GM12875 (cell line): ENCODE measurements at regions not wholly inside any gene's neighbourhood (a gene's known extent, or its start where the extent isn't known, plus 50 kb on each side); places are given as distances from the start of the nearest gene placed in this dataset.

Experiments
- H3K4me3 ChIP-seq: one replicate; pipeline ENCODE4 v1.5.1; 2011; ENCODE audit warnings: low read depth, low read length, control low read depth
- TF ChIP-seq, protein P1 (sequence below): IDR thresholded peaks from 2 replicates; pipeline ENCODE4 v1.5.1; 2011; ENCODE audit warnings: low read depth, mild to moderate bottlenecking, control low read depth, inconsistent platforms, low read length, moderate library complexity, borderline replicate concordance; ENCODE audit not compliant: insufficient read depth

DNA sequence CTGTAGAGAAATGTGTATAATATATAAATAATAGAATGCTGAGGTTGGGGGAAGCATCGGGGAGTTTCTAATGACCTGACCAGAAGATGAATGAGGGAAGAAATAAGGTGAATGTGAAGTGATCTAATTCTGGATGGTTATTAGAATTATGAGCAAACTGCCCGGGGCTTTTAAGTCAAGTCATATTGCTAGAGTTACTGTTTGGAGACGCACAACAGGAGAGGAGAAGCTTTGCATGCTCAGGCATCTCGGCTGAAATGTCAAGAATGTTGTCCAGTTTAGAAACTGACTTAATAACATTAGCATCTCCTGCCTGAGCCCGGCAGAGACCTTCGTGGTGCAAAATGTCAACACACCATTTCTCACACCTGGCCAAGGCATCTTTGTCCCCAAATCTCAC lies 119.1 kb downstream of the RRAGC start:
- TF ChIP-seq, protein P1, sequence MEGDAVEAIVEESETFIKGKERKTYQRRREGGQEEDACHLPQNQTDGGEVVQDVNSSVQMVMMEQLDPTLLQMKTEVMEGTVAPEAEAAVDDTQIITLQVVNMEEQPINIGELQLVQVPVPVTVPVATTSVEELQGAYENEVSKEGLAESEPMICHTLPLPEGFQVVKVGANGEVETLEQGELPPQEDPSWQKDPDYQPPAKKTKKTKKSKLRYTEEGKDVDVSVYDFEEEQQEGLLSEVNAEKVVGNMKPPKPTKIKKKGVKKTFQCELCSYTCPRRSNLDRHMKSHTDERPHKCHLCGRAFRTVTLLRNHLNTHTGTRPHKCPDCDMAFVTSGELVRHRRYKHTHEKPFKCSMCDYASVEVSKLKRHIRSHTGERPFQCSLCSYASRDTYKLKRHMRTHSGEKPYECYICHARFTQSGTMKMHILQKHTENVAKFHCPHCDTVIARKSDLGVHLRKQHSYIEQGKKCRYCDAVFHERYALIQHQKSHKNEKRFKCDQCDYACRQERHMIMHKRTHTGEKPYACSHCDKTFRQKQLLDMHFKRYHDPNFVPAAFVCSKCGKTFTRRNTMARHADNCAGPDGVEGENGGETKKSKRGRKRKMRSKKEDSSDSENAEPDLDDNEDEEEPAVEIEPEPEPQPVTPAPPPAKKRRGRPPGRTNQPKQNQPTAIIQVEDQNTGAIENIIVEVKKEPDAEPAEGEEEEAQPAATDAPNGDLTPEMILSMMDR: no peak
- H3K4me3 ChIP-seq: no peak overlapping the region

GRCh38 chr1:38738207-38738606 lies 121.4 kb downstream of the RRAGC start:
- no peak overlapping the region for H3K4me3 ChIP-seq
- TF ChIP-seq, protein P1: no peak

DNA sequence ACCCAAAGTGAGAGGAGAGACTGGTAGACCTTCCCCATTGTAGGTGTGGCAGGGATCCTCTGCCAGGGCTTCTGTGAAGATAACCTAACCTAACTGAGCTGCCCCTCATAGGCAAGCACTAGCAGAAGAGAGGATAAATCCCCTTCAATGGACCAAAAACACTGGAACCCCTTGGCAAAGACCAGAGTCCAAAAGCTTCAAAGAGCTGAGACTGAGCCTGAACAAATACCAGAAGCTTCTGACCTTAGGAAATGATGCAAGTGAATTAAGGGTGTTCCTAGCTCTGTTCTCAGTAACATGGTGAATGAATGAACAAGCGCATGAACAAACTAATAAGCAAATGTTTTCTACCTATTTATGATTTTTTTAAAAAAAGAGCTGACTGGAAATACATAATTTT lies 123.2 kb downstream of the RRAGC start:
- no peak overlapping the region for H3K4me3 ChIP-seq
- TF ChIP-seq, protein P1: no peak

DNA sequence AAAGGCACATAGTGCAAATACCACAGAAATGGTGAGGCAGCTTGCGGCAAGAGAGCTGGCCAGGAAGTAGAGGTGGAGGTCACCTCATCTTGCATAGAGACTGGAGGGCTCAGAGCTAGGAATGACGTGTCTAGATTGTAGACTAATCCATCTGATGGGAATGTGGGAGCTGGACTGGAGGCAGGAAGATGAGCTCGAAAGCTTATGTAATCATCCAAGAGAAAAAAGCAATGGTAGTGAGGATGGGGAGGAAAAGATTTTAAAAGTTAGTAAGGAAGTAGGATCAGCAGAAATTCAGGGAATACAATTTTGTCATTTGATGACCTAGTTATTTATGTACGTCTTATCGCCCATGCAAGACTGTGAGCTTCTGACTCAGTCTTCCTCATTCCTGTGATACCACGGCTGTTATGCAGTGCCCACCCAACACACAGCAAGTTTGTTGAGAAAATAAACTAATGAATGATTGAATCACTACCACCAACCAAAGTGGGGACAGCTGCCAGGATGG lies 123.9 kb downstream of the RRAGC start:
- TF ChIP-seq, protein P1: no peak
- H3K4me3 ChIP-seq: no peak overlapping the region

- TF ChIP-seq, protein P1: no peak
- H3K4me3 ChIP-seq: no peak overlapping the region
Measured at GRCh38 chr1:38733761-38734160, 125.8 kb downstream of the RRAGC start.

DNA sequence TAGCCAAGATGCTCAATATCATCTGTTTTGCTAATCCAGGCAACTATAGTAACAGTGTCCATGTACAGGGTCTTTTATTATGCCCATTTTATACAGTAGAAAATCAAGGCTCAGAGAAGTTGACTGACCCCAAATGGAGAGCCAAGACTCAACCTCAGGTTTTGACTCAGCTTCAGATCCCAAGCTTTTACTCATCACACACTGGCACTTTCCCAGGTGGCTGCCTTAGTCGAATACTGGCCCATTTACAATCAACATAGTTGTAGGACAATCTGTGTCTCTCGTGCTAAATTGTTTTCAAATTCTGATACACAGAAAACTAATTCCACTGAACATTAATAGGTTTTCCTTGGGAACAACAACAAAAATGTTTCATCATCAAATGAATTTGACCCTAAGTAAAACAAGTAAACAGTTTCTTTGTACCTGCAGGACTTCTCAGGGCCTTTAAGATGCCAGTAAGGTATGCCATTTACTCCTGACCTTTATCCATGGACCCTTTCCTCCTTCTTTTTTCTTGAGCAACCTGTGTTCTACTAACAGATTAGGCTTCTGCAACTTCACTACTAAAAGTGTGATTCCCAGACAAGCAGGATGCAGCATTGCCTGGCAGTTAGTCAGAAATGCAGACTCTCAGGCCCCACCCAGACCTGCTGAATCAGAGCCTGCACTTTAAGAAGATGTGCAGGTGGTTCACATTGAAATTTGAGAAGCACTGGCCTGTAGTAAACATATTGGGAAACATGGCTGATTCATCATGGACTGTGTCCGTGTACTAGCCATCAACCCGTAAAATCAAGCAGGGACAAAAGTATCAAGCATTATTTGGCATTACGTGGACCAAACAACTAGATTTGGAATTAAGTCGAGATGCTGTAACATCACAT lies 128.8 kb downstream of the RRAGC start:
- no peak overlapping the region for H3K4me3 ChIP-seq
- TF ChIP-seq, protein P1: no peak

DNA sequence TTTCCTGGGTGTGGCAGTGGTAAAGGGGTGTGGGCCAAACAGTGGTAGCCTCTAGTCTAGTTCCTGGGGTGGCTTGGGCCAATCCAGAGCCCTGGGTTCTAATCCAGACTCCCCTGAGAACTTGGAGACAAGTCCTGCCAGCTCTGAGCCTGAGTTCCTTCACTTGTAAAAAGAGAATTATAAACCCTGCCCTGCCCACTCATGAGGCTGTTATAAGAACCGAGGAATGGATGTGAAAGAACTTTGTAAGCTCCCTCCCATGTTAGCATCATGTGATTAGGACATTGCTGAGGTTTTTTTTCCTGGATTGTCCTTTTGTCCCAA lies 131.0 kb downstream of the RRAGC start:
- H3K4me3 ChIP-seq: no peak overlapping the region
- TF ChIP-seq, protein P1: no peak
